PC-9 (cell line): ENCODE measurements at regions not wholly inside any gene's neighbourhood (a gene's known extent, or its start where the extent isn't known, plus 50 kb on each side); places are given as distances from the start of the nearest gene placed in this dataset.

Experiments
- BruUV-seq: library from RNA; stranded (reverse); fragments of 400-500 nt; replicated peaks from 2 replicates; lab custom pipeline; 2021; lab: Mats Ljungman, UMichigan
- CTCF ChIA-PET: fragments of 300-600 bp; sonication (Branson Sonifier 250); formaldehyde crosslinking; loops from one replicate; lab custom pipeline; 2022; ENCODE audit warnings: antibody characterized with exemption; lab: Charles Lee
- POLR2A ChIA-PET: fragments of 300-600 bp; sonication (Branson Sonifier 250); formaldehyde crosslinking; loops from one replicate; lab custom pipeline; 2022; ENCODE audit warnings: antibody characterized with exemption; ENCODE audit not compliant: unreplicated experiment; lab: Charles Lee
- DNase-seq, 2 experiments: peaks; one replicate each; pipeline versions ENCODE4 v3.0.0 to v3.0.0-alpha.2; 2015 to 2022; ENCODE audit warnings: mixed read lengths in 1 of 2
- H2AFZ ChIP-seq: fragments of 200-600 bp; sonication (generic); 2 replicates; pipeline ENCODE4 v1.8.1; 2017; ENCODE audit warnings: antibody characterized with exemption
- H3F3A ChIP-seq: fragments of 200-600 bp; sonication (generic); 2 replicates; pipeline ENCODE4 v1.8.1; 2017; ENCODE audit warnings: antibody characterized with exemption, mild to moderate bottlenecking, low read depth; ENCODE audit not compliant: insufficient read depth
- H3K27ac ChIP-seq: fragments of 200-600 bp; sonication (generic); 2 replicates; pipeline ENCODE4 v1.6.1; 2016; ENCODE audit warnings: mixed run types
- H3K27me3 ChIP-seq: fragments of 200-600 bp; sonication (generic); 2 replicates; pipeline ENCODE4 v1.6.1; 2016; ENCODE audit warnings: low read depth, mixed run types; ENCODE audit not compliant: insufficient read depth
- H3K36me3 ChIP-seq: fragments of 200-600 bp; sonication (generic); 2 replicates; pipeline ENCODE4 v1.6.1; 2016; ENCODE audit warnings: low read depth, mixed run types
- H3K4me1 ChIP-seq: fragments of 200-600 bp; sonication (generic); replicated peaks from 2 replicates; pipeline ENCODE4 v1.6.1; 2016; ENCODE audit warnings: mixed run types; ENCODE audit not compliant: insufficient read depth
- H3K4me2 ChIP-seq: fragments of 200-600 bp; sonication (generic); 2 replicates; pipeline ENCODE4 v1.6.1; 2017; ENCODE audit warnings: mixed run types
- H3K4me3 ChIP-seq: fragments of 200-600 bp; sonication (generic); 2 replicates; pipeline ENCODE4 v1.6.1; 2016; ENCODE audit warnings: mixed run types
- H3K79me2 ChIP-seq: fragments of 200-600 bp; sonication (generic); 2 replicates; pipeline ENCODE4 v1.6.1; 2017; ENCODE audit warnings: low read depth, mixed run types
- H3K9me2 ChIP-seq: fragments of 200-600 bp; sonication (generic); 2 replicates; pipeline ENCODE4 v1.8.1; 2017; ENCODE audit warnings: mild to moderate bottlenecking; ENCODE audit not compliant: insufficient read depth
- H3K9me3 ChIP-seq: fragments of 200-600 bp; sonication (generic); 2 replicates; pipeline ENCODE4 v1.8.1; 2016; ENCODE audit warnings: low read depth; ENCODE audit not compliant: insufficient read depth
- H4K20me1 ChIP-seq: fragments of 200-600 bp; sonication (generic); 2 replicates; pipeline ENCODE4 v1.8.1; 2017; ENCODE audit not compliant: insufficient read depth
- EZH2 ChIP-seq: fragments of 200-600 bp; sonication (generic); IDR thresholded peaks from 2 replicates; pipeline ENCODE4 v1.8.0; 2017; ENCODE audit warnings: antibody characterized with exemption, low read depth
- intact Hi-C: fragments of 100-400 bp; cut with micrococcal nuclease; formaldehyde crosslinking; loops from one replicate; pipeline ENCODE4 v1.10.0; 2022; ENCODE audit not compliant: unreplicated experiment
- TF ChIP-seq, protein P1 (sequence below): fragments of 200-600 bp; sonication (generic); conservative IDR thresholded peaks from 2 replicates; pipeline ENCODE4 v1.6.1; 2017; ENCODE audit warnings: mixed run types, antibody characterized with exemption, mild to moderate bottlenecking, moderate library complexity

DNA sequence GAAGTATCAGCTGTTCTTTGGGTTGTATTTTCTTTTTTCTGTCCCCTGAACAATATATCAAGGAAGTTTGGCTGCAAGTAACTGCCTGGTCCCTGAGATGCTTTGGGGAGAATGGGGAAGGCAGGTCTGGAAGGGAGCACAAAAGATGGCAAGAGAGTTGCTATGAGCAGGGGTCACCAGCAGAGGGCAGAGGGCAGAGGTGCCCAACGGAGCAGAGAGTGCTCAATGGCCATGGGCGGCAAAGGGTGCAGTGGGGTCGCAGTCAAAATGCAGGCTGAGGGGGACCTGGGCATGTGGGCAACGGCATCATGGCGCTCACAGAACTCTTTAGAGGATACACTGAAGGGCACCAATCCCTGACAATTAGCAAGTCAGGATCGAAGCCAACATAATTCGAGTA is 107.7 kb upstream of the ATP8B1 start:
- H3K9me2 ChIP-seq, result no peaks in the 10 kb centered on the region
- DNase-seq, result no peak
- 0 out of 2 replicates have a peak, but pooled peaks cover 4% of the 10 kb centered on the region for H3F3A ChIP-seq
- intact Hi-C loops, result no loop called here
- no peak overlapping the region for H3K27ac ChIP-seq
- no peak overlapping the region for H3K4me2 ChIP-seq
- H3K36me3 ChIP-seq, result no peaks in the 10 kb centered on the region
- ChIA-PET CTCF (interaction anchor here (0.6 kb wide), 1 partner anchor 198 kb away, joined by 3 read pairs; no protein-coding TSS in a partner anchor), POLR2A (interaction anchor here (0.5 kb wide), 1 partner anchor 94 kb away, joined by 8 read pairs; no protein-coding TSS in a partner anchor)
- no peak for TF ChIP-seq EZH2
- TF ChIP-seq, protein P1, sequence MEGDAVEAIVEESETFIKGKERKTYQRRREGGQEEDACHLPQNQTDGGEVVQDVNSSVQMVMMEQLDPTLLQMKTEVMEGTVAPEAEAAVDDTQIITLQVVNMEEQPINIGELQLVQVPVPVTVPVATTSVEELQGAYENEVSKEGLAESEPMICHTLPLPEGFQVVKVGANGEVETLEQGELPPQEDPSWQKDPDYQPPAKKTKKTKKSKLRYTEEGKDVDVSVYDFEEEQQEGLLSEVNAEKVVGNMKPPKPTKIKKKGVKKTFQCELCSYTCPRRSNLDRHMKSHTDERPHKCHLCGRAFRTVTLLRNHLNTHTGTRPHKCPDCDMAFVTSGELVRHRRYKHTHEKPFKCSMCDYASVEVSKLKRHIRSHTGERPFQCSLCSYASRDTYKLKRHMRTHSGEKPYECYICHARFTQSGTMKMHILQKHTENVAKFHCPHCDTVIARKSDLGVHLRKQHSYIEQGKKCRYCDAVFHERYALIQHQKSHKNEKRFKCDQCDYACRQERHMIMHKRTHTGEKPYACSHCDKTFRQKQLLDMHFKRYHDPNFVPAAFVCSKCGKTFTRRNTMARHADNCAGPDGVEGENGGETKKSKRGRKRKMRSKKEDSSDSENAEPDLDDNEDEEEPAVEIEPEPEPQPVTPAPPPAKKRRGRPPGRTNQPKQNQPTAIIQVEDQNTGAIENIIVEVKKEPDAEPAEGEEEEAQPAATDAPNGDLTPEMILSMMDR, result peak; percentile 64
- no peaks in the 10 kb centered on the region for H3K4me1 ChIP-seq
- no peaks in the 10 kb centered on the region for H3K9me3 ChIP-seq
- no peaks in the 10 kb centered on the region for H3K79me2 ChIP-seq
- H4K20me1 ChIP-seq, result no peaks in the 10 kb centered on the region
- no peak overlapping the region for H3K4me3 ChIP-seq
- no peaks in the 10 kb centered on the region for H3K27me3 ChIP-seq
- no TSS peak for BruUV-seq
- H2AFZ ChIP-seq, result no peak overlapping the region

GRCh38 chr18:57910134-57910533 is 107.0 kb upstream of the ATP8B1 start:
- H4K20me1 ChIP-seq, result no peaks in the 10 kb centered on the region
- no peak overlapping the region for H3K4me2 ChIP-seq
- H3K27ac ChIP-seq, result no peak overlapping the region
- TF ChIP-seq, protein P1, result no peak
- no peak for TF ChIP-seq EZH2
- intact Hi-C loops, result no loop called here
- POLR2A ChIA-PET, result no interaction called here
- H3K4me3 ChIP-seq, result no peak overlapping the region
- CTCF ChIA-PET, result no interaction called here
- no peaks in the 10 kb centered on the region for H3K79me2 ChIP-seq
- no peaks in the 10 kb centered on the region for H3K9me3 ChIP-seq
- no peaks in the 10 kb centered on the region for H3K4me1 ChIP-seq
- no peak overlapping the region for H2AFZ ChIP-seq
- 0 out of 2 replicates have a peak, but pooled peaks cover 4% of the 10 kb centered on the region for H3F3A ChIP-seq
- H3K27me3 ChIP-seq, result no peaks in the 10 kb centered on the region
- no peaks in the 10 kb centered on the region for H3K36me3 ChIP-seq
- H3K9me2 ChIP-seq, result no peaks in the 10 kb centered on the region
- no TSS peak for BruUV-seq
- no peak for DNase-seq

GRCh38 chr18:57909620-57910019 is 106.5 kb upstream of the ATP8B1 start:
- CTCF ChIA-PET, result no interaction called here
- Histone ChIP-seq H3K9me3 (no peaks in the 10 kb centered on the region), H4K20me1 (no peaks in the 10 kb centered on the region), H3K4me3 (no peak overlapping the region), H3K4me1 (no peaks in the 10 kb centered on the region), H3K36me3 (no peaks in the 10 kb centered on the region), H3K4me2 (no peak overlapping the region), H3F3A (0 out of 2 replicates have a peak, but pooled peaks cover 4% of the 10 kb centered on the region), H3K27me3 (no peaks in the 10 kb centered on the region), H2AFZ (no peak overlapping the region), H3K9me2 (no peaks in the 10 kb centered on the region), H3K79me2 (no peaks in the 10 kb centered on the region), H3K27ac (no peak overlapping the region)
- BruUV-seq, result no TSS peak
- POLR2A ChIA-PET, result no interaction called here
- intact Hi-C loops, result no loop called here
- no peak for TF ChIP-seq EZH2
- TF ChIP-seq, protein P1, result no peak
- no peak for DNase-seq
